HG02852 (cell line): ENCODE measurements at regions not wholly inside any gene's neighbourhood (a gene's known extent, or its start where the extent isn't known, plus 50 kb on each side); places are given as distances from the start of the nearest gene placed in this dataset.

Source experiments
- ATAC-seq: cut with Tn5 transposase; IDR thresholded peaks from one replicate; pipeline ENCODE4 v1.9.1; 2021; ENCODE audit warnings: mild to moderate bottlenecking, moderate library complexity; ENCODE audit not compliant: unreplicated experiment

DNA sequence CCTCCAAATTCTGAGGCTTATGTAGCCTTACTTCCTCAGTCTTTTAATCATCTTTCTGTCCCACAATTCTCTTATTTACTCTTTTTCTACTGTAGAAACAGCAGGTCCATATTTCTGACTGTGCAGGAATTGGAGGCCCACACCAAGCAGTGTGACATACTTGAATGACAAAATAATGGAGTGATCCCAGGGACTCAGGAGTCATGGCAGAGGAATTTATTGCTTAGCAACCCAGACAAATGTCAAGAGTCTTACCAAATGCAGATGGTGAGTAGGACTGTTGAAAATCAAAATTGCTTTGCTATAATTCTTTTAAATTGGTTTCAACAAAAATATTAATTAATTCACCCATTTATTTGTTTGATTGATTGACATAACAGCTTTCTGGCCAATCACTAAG lies 59.9 kb downstream of the HTR1B start:
- ATAC-seq: no peak

GRCh38 chr6:77401231-77401630 lies 62.1 kb downstream of the HTR1B start:
- no peak for ATAC-seq

DNA sequence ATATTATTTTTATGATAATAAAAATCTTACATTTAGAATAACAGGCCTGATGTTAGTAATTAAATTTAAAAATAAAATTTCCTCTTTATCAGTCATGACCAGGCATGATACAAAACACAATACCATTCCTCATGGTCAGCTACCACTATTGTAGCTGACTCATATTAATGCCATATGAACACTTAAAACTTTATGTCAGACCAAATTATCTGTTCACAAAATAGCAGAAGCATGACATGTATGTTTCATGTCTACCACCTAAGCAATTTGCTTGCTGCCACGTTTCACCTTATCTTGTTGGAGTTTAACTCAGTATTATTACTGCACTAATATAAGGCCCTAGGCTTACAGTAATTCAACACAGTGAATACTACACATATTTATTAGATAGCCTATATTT lies 65.7 kb downstream of the HTR1B start:
- ATAC-seq: no peak

DNA sequence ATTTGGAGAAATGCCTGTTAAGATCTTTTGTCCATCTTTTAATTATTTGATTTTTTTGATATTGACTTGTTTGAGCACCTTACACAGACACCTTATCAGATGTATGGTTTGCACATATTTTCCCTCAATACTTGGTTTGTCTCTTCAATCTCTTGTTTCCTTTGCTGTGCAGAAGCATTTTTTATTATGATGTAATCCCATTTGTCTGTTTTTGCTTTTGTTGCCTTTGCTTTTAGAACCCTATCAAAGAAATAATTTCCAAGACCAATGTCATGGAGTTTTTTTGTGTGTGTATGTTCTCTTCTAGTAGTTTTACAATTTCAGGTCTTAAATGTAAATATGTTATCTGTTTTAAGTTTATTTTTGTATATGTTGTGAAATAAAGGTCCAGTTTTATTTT lies 73.9 kb downstream of the HTR1B start:
- no peak for ATAC-seq

DNA sequence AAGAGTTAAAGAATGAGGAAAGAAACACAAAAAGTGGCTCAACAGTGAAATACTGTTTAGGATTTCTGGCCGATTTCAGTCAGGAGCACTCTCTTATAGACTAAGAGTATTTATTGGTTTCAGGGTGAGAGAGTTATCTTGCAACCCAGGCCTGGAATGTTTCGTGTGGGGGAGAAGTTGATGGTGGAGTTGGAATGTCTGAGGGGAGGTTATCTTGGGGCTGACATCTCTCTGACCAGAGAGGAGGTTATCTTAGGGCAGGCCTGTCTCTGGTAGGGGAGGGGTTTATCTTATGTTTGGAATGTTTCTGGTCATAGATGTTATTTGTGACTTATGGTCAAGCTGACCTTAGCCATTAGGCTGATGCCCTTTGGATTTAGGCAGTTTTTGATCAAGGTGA lies 80.3 kb downstream of the HTR1B start:
- no peak for ATAC-seq

- no peak for ATAC-seq
Measured at GRCh38 chr6:77373955-77374354, 89.3 kb downstream of the HTR1B start.

- no peak for ATAC-seq
Measured at GRCh38 chr6:77371748-77372147, 91.5 kb downstream of the HTR1B start.

GRCh38 chr6:77368660-77369313 lies 94.5 kb downstream of the HTR1B start:
- ATAC-seq: no peak

DNA sequence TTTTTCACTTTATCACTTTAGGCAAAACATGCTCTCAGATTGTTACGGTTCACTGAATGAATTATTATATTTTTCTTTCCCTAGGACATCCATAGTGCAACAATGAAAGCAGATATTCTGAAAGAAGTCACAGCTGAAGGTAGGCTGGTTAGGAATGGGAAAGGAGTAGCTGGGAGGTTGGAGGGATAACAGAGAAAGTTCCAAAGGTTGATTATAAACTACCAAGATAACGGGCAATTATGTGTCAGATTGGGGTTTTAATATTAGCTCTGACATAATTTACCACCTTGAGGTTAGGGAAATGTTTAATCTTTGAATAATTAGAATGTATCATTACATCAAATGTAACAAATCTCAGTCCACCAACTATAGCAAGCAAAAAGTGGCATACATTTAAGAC lies 96.5 kb downstream of the HTR1B start:
- no peak for ATAC-seq

- no peak for ATAC-seq
Measured at GRCh38 chr6:77363702-77364101, 99.6 kb downstream of the HTR1B start.

DNA sequence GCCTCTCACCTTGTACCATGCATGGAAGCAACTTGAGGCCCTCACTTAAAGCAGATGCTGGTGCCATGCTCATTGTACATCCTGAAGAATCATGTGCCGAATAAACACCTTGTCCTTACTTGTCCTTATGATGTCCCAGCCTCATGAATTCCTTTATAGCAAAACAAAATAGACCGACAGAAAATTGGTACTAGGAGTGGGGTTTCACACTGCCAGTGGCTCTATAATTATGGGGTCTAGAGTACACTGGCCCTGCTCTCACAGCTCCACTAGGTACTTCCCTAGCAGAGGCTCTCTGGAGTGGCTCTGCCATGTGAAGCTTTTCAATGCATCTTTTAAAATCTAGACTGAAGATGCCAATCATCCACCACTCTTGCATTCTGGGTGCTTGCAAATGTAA lies 101.2 kb downstream of the HTR1B start:
- no peak for ATAC-seq

DNA sequence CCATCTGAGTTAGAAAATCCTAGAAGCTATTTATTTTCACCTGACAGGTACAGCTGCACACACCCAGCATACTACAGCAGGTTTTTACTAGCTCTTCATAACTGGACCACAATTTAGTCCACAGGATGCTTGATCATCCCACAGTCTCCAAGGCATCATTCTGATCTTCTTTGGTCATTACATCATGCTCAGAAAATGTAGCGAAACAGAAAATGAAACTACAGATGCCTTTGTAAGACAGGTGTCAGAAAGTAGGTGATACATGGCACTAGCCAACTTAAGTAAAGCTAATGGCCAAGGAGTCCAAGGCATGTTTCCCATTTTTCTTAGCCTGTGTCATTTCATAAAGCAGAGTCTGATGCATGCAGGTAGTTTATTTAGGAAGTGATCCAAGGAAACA lies 102.3 kb downstream of the HTR1B start:
- no peak for ATAC-seq

DNA sequence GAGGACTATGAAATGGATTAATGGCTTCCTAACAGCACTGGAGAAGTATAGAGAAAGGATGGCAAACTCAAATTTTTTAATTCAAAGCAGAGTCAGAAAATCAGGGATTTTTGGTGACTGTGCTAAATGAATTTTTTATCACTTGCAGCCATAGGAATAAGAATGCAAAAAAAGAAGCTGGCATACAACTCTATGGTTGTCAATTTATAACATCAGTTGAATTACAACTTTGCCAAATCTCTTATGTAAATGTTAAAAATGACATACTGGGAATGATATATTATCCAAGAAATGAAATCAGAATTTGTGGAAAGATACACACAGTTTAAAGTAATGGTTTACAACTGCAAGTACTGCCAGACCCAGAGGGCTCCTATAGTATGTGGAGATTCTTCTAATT lies 106.5 kb downstream of the HTR1B start:
- ATAC-seq: no peak

DNA sequence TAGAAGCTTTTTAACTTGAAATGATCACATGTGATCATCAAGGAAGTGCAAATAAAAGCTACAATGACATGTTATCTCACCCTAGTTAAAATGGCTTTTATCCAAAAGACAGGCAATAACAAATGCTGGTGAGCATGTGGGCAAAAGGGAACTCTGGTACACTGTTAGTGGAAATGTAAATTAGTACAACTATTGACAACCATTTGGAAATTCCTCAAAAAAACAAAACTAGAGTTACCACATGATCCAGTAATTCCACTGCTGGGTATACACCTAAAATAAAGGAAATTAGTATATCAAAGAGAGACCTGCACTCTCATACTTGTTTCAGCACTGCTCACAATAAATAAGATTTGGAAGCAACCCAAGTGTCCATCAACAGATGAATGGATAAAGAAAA lies 108.7 kb downstream of the HTR1B start:
- ATAC-seq: no peak

DNA sequence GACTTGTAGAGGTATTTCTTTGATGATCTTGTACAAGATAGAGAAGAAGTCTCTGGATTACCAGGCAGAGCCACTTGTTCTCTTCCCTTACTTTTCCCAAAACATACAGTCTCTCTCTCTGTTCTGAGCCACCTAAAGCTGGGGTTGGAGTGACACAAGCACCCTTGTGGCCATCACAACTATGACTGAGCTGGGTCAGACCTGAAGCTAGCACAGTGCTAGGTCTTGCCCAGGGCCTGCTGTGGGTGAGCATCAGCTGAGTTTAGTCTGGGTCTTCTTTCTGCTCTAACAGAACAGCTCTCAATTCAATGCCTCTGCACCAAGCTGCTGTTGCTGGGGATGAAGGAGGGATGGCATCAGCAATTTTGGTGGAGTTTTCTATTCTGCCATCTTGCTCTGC lies 110.2 kb downstream of the HTR1B start:
- no peak for ATAC-seq

- ATAC-seq: no peak
Measured at GRCh38 chr6:77341058-77341986, 122.0 kb downstream of the HTR1B start.

DNA sequence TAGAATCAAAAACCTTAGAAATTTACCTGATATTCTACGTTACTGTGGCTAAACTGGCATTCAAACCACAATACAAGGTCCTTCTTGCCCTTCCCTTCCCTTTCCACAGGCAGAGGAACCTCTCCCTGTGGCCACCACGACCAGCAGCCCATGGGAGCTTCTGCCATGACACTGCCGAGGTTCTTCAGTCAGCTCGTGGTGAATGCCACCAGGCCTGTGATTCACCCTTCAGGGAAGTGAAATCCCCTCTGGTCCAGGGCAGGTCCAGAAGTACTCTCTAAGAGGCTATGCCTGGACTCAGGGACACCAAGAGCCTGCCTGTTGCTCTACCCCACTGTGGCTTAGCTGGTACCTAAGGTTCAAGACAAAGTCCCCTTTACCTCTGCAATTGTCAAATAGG lies 123.0 kb downstream of the HTR1B start:
- ATAC-seq: no peak

DNA sequence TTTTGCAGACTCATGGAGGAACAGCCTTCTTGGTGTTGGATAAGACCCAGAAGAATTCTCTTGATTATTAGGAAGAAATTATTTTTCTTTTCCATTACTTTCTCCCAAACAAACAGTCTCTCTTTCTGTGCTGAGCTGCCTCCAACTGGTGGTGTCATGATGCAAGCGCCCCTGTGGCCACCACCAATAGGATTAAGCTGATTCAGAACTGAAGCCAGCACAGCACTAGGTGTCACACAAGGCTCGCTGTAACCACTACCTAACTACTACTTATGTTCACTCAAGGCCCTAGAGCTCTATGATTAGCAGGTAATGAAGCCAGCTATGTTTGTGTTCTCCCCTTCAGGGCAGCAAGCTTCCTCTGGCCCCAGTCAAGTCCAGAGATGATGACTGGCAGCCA lies 123.4 kb downstream of the HTR1B start:
- ATAC-seq: no peak

- no peak for ATAC-seq
Measured at GRCh38 chr6:77337392-77337791, 125.9 kb downstream of the HTR1B start.

- no peak for ATAC-seq
Measured at GRCh38 chr6:77334093-77334492, 129.2 kb downstream of the HTR1B start.

GRCh38 chr6:77332915-77333623 lies 130.2 kb downstream of the HTR1B start:
- no peak for ATAC-seq

DNA sequence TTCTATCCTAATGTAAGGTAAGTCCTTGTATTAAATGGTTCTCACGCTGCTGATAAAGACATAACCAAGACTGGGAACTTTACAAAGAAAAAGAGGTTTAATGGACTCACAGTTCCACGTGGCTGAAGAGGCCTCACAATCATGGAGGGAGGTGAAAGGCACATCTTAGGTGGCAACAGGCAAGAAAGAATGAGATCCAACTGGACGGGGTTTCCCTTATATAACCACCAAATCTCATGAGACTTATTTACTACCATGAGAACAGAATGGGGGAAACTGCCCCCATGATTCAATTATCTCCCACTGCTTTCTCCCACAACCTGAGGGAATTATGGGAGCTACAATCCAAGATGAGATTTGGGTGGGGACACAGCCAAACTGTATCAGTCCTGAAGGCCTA lies 136.6 kb downstream of the HTR1B start:
- ATAC-seq: no peak
